Immature natural killer cell (primary cell): ENCODE measurements at regions not wholly inside any gene's neighbourhood (a gene's known extent, or its start where the extent isn't known, plus 50 kb on each side); places are given as distances from the start of the nearest gene placed in this dataset.
"Not testable (repeated sequence)": the region's sequence is repeated elsewhere in the genome, so short reads cannot be mapped to it uniquely, and the experiment has no call there.

Experiments used
- DNase-seq, 3 donors: peaks; one replicate each; pipeline ENCODE4 v3.0.0; 2022; ENCODE audit warnings: mixed read lengths in 1 of 3
- H3K27ac Mint-ChIP-seq, 6 donors: one replicate each; pipeline ENCODE4 v1.8.0; 2020; ENCODE audit warnings: mixed read lengths in 6 of 6, mild to moderate bottlenecking in 5 of 6, inconsistent platforms in 4 of 6, moderate library complexity in 3 of 6
- H3K27me3 Mint-ChIP-seq, 3 donors: one replicate each; pipeline ENCODE4 v1.8.0; 2020 to 2021; ENCODE audit warnings: low read depth in 3 of 3, mild to moderate bottlenecking in 3 of 3, mixed read lengths in 3 of 3, moderate library complexity in 3 of 3, inconsistent platforms in 1 of 3
- H3K36me3 Mint-ChIP-seq, 3 donors: one replicate each; pipeline ENCODE4 v1.8.0; 2020; ENCODE audit warnings: mixed read lengths in 3 of 3, inconsistent platforms in 2 of 3, mild to moderate bottlenecking in 2 of 3
- H3K4me1 Mint-ChIP-seq, 2 donors: one replicate each; pipeline ENCODE4 v1.8.0; 2020; ENCODE audit warnings: inconsistent platforms in 2 of 2, mild to moderate bottlenecking in 2 of 2, mixed read lengths in 2 of 2, moderate library complexity in 1 of 2
- H3K4me3 Mint-ChIP-seq, 5 donors: one replicate each; pipeline ENCODE4 v1.8.0; 2020; ENCODE audit warnings: mild to moderate bottlenecking in 5 of 5, mixed read lengths in 5 of 5, inconsistent platforms in 3 of 5, moderate library complexity in 3 of 5
- H3K9me3 Mint-ChIP-seq, 6 donors: one replicate each; pipeline ENCODE4 v1.8.0; 2020; ENCODE audit warnings: mild to moderate bottlenecking in 6 of 6, mixed read lengths in 6 of 6, inconsistent platforms in 4 of 6, moderate library complexity in 3 of 6

GRCh38 chr12:33052141-33053051 lies 155.8 kb upstream of the PKP2 start:
- H3K4me1 Mint-ChIP-seq: no peaks in the 10 kb centered on the region
- peaks cover 0 to 6% (median 1%) of the 10 kb centered on the region in 6 donors for H3K9me3 Mint-ChIP-seq
- no peak overlapping the region for H3K27ac Mint-ChIP-seq

GRCh38 chr12:33047666-33048065 lies 151.1 kb upstream of the PKP2 start:
- Mint-ChIP-seq H3K36me3 (no peaks in the 10 kb centered on the region), H3K27ac (no peak overlapping the region), H3K4me1 (no peaks in the 10 kb centered on the region), H3K4me3 (no peak overlapping the region), H3K9me3 (peaks cover 0 to 5% (median 0%) of the 10 kb centered on the region in 6 donors), H3K27me3 (peaks cover 0 to 1% (median 0%) of the 10 kb centered on the region in 3 donors)
- no peak for DNase-seq

More at GRCh38 chr12:33052141-33053051, 155.8 kb upstream of the PKP2 start:
- no peak overlapping the region for H3K4me3 Mint-ChIP-seq
- no peaks in the 10 kb centered on the region for H3K36me3 Mint-ChIP-seq
- DNase-seq: no peak
- H3K27me3 Mint-ChIP-seq: peaks cover 0 to 1% (median 0%) of the 10 kb centered on the region in 3 donors

GRCh38 chr12:33044447-33044846 lies 147.9 kb upstream of the PKP2 start:
- no peaks in the 10 kb centered on the region for H3K36me3 Mint-ChIP-seq

GRCh38 chr12:33041562-33041961 lies 145.0 kb upstream of the PKP2 start:
- H3K27ac Mint-ChIP-seq: no peak overlapping the region
- H3K36me3 Mint-ChIP-seq: no peaks in the 10 kb centered on the region
- peaks cover 0 to 7% (median 3%) of the 10 kb centered on the region in 6 donors for H3K9me3 Mint-ChIP-seq
- H3K4me1 Mint-ChIP-seq: no peaks in the 10 kb centered on the region
- no peak overlapping the region for H3K4me3 Mint-ChIP-seq
- DNase-seq: no peak
- H3K27me3 Mint-ChIP-seq: no peaks in the 10 kb centered on the region

More at GRCh38 chr12:33044447-33044846, 147.9 kb upstream of the PKP2 start:
- no peak for DNase-seq
- Mint-ChIP-seq H3K27ac (no peak overlapping the region), H3K4me1 (no peaks in the 10 kb centered on the region), H3K27me3 (no peaks in the 10 kb centered on the region), H3K9me3 (peaks cover 2 to 7% (median 3%) of the 10 kb centered on the region in 6 donors), H3K4me3 (no peak overlapping the region)

- not testable (repeated sequence) for H3K4me1 Mint-ChIP-seq, H3K36me3 Mint-ChIP-seq, DNase-seq, H3K4me3 Mint-ChIP-seq, H3K27ac Mint-ChIP-seq, H3K27me3 Mint-ChIP-seq
- H3K9me3 Mint-ChIP-seq: peaks cover 0 to 15% (median 4%) of the 10 kb centered on the region in 6 donors
These were observed 137.4 kb upstream of the PKP2 start for GRCh38 chr12:33033999-33034398.

GRCh38 chr12:33026791-33027190 lies 130.2 kb upstream of the PKP2 start:
- no peak for DNase-seq
- H3K4me1 Mint-ChIP-seq: no peaks in the 10 kb centered on the region
- no peaks in the 10 kb centered on the region for H3K36me3 Mint-ChIP-seq
- H3K9me3 Mint-ChIP-seq: peaks cover 0 to 18% (median 3%) of the 10 kb centered on the region in 6 donors
- H3K27ac Mint-ChIP-seq: no peak overlapping the region
- no peak overlapping the region for H3K4me3 Mint-ChIP-seq
- no peaks in the 10 kb centered on the region for H3K27me3 Mint-ChIP-seq

GRCh38 chr12:33022724-33023123 lies 126.1 kb upstream of the PKP2 start:
- peaks cover 4 to 37% (median 7%) of the 10 kb centered on the region in 6 donors for H3K9me3 Mint-ChIP-seq
- not testable (repeated sequence) for H3K36me3 Mint-ChIP-seq, H3K27ac Mint-ChIP-seq, H3K4me1 Mint-ChIP-seq, DNase-seq, H3K27me3 Mint-ChIP-seq, H3K4me3 Mint-ChIP-seq

GRCh38 chr12:33017029-33017428 lies 120.5 kb upstream of the PKP2 start:
- H3K27ac Mint-ChIP-seq: not testable (repeated sequence)

GRCh38 chr12:33012226-33012625 lies 115.6 kb upstream of the PKP2 start:
- Mint-ChIP-seq H3K4me1 (no peaks in the 10 kb centered on the region), H3K9me3 (peaks cover 3 to 24% (median 12%) of the 10 kb centered on the region in 6 donors), H3K27me3 (peaks cover 0 to 5% (median 3%) of the 10 kb centered on the region in 3 donors), H3K27ac (no peak overlapping the region), H3K4me3 (no peak overlapping the region), H3K36me3 (peaks cover 0 to 4% (median 0%) of the 10 kb centered on the region in 3 donors)
- DNase-seq: no peak

More at GRCh38 chr12:33017029-33017428, 120.5 kb upstream of the PKP2 start:
- not testable (repeated sequence) for H3K27me3 Mint-ChIP-seq, DNase-seq, H3K4me3 Mint-ChIP-seq, H3K4me1 Mint-ChIP-seq, H3K36me3 Mint-ChIP-seq
- H3K9me3 Mint-ChIP-seq: peaks cover 7 to 44% (median 15%) of the 10 kb centered on the region in 6 donors

GRCh38 chr12:33006106-33006505 lies 109.5 kb upstream of the PKP2 start:
- no peaks in the 10 kb centered on the region for H3K36me3 Mint-ChIP-seq
- H3K9me3 Mint-ChIP-seq: peaks cover 0 to 12% (median 5%) of the 10 kb centered on the region in 6 donors
- H3K27ac Mint-ChIP-seq: no peak overlapping the region
- H3K4me3 Mint-ChIP-seq: no peak overlapping the region
- no peaks in the 10 kb centered on the region for H3K4me1 Mint-ChIP-seq
- no peak for DNase-seq
- peaks cover 0 to 1% (median 1%) of the 10 kb centered on the region in 3 donors for H3K27me3 Mint-ChIP-seq

GRCh38 chr12:33000016-33000415 lies 103.4 kb upstream of the PKP2 start:
- H3K36me3 Mint-ChIP-seq: no peaks in the 10 kb centered on the region
- peaks cover 0 to 6% (median 0%) of the 10 kb centered on the region in 6 donors for H3K9me3 Mint-ChIP-seq
- H3K27me3 Mint-ChIP-seq: no peaks in the 10 kb centered on the region
- no peaks in the 10 kb centered on the region for H3K4me1 Mint-ChIP-seq
- H3K27ac Mint-ChIP-seq: no peak overlapping the region
- DNase-seq: no peak
- H3K4me3 Mint-ChIP-seq: no peak overlapping the region

- Mint-ChIP-seq H3K36me3 (no peaks in the 10 kb centered on the region), H3K4me1 (no peaks in the 10 kb centered on the region), H3K9me3 (no peaks in the 10 kb centered on the region), H3K27me3 (peaks cover 0 to 2% (median 0%) of the 10 kb centered on the region in 3 donors), H3K4me3 (no peak overlapping the region), H3K27ac (no peak overlapping the region)
- no peak for DNase-seq
These were observed 100.9 kb upstream of the PKP2 start for GRCh38 chr12:32997471-32997870.

- Mint-ChIP-seq H3K27me3 (peaks cover 0 to 2% (median 0%) of the 10 kb centered on the region in 3 donors), H3K4me3 (no peak overlapping the region), H3K36me3 (no peaks in the 10 kb centered on the region), H3K9me3 (no peaks in the 10 kb centered on the region), H3K4me1 (no peaks in the 10 kb centered on the region), H3K27ac (no peak overlapping the region)
- no peak for DNase-seq
These were observed 99.0 kb upstream of the PKP2 start for GRCh38 chr12:32995623-32996022.

GRCh38 chr12:32993404-32993803 lies 96.8 kb upstream of the PKP2 start:
- no peak for DNase-seq
- H3K27ac Mint-ChIP-seq: no peak overlapping the region
- no peak overlapping the region for H3K4me3 Mint-ChIP-seq
- H3K27me3 Mint-ChIP-seq: peaks cover 0 to 2% (median 0%) of the 10 kb centered on the region in 3 donors
- H3K9me3 Mint-ChIP-seq: no peaks in the 10 kb centered on the region
- no peaks in the 10 kb centered on the region for H3K36me3 Mint-ChIP-seq
- no peaks in the 10 kb centered on the region for H3K4me1 Mint-ChIP-seq
